ENCODE measurements at regions not wholly inside any gene's neighbourhood (a gene's known extent, or its start where the extent isn't known, plus 50 kb on each side); places are given as distances from the start of the nearest gene placed in this dataset.

DNA sequence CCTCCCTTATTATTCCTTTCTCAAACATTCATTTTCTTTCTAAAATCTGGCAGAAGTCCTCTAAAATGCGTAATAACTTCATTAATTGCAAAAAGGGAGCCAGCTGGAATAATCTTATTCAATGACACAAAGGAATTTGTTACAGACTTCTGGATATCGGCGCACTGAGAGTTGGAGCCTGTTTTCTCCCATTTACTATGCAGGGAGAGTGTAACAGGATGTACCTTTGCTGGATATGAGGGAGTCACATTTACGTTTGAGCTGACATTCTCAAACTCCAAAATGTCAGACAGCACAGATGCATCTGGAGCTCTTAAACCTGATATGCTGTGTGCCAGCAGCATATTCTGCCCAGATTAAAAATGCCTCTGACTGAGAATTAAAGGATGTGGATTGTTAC is 275.3 kb downstream of the TMX3 start:
- TF ChIP-seq, protein P1, sequence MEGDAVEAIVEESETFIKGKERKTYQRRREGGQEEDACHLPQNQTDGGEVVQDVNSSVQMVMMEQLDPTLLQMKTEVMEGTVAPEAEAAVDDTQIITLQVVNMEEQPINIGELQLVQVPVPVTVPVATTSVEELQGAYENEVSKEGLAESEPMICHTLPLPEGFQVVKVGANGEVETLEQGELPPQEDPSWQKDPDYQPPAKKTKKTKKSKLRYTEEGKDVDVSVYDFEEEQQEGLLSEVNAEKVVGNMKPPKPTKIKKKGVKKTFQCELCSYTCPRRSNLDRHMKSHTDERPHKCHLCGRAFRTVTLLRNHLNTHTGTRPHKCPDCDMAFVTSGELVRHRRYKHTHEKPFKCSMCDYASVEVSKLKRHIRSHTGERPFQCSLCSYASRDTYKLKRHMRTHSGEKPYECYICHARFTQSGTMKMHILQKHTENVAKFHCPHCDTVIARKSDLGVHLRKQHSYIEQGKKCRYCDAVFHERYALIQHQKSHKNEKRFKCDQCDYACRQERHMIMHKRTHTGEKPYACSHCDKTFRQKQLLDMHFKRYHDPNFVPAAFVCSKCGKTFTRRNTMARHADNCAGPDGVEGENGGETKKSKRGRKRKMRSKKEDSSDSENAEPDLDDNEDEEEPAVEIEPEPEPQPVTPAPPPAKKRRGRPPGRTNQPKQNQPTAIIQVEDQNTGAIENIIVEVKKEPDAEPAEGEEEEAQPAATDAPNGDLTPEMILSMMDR (IDR thresholded peaks at IDR 0.05): no peak
- TF ChIP-seq POLR2AphosphoS5 (IDR thresholded peaks at IDR 0.05): no peak
